Panc1 (cell line): ENCODE measurements at regions not wholly inside any gene's neighbourhood (a gene's known extent, or its start where the extent isn't known, plus 50 kb on each side); places are given as distances from the start of the nearest gene placed in this dataset.

ENCODE experiments used
- POLR2AphosphoS5 ChIP-seq: IDR thresholded peaks from 2 replicates; pipeline ENCODE4 v1.6.1; 2012; ENCODE audit warnings: mild to moderate bottlenecking, low read depth, low read length, moderate library complexity
- TCF7L2 ChIP-seq: IDR thresholded peaks from 2 replicates; pipeline ENCODE4 v1.6.1; 2011; ENCODE audit warnings: mild to moderate bottlenecking, low read depth, low read length, inconsistent platforms
- TF ChIP-seq, protein P1 (sequence below): fragments of 450-650 bp; IDR thresholded peaks from 2 replicates; pipeline ENCODE4 v1.5.1; 2017; ENCODE audit warnings: mild to moderate bottlenecking

DNA sequence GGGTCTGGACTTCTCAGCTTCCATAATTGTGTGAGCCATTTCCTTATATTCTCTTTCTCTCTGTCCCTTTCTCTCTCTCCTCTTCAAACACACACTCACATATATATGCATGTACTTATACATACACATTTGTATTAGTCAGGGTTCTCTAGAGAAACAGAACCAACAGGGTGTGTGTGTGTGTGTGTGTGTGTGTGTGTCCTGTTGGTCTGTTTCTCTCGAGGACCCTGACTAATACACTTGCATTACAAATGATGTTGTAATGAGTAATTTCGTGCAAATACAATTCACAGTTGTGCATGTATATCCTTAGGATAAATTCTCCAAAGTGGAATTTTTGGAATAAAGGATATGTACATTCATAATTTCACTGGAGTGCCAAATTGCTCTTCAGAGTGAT lies 115.3 kb downstream of the NPIPB5 start:
- TF ChIP-seq, protein P1, sequence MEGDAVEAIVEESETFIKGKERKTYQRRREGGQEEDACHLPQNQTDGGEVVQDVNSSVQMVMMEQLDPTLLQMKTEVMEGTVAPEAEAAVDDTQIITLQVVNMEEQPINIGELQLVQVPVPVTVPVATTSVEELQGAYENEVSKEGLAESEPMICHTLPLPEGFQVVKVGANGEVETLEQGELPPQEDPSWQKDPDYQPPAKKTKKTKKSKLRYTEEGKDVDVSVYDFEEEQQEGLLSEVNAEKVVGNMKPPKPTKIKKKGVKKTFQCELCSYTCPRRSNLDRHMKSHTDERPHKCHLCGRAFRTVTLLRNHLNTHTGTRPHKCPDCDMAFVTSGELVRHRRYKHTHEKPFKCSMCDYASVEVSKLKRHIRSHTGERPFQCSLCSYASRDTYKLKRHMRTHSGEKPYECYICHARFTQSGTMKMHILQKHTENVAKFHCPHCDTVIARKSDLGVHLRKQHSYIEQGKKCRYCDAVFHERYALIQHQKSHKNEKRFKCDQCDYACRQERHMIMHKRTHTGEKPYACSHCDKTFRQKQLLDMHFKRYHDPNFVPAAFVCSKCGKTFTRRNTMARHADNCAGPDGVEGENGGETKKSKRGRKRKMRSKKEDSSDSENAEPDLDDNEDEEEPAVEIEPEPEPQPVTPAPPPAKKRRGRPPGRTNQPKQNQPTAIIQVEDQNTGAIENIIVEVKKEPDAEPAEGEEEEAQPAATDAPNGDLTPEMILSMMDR = no peak
- TF ChIP-seq TCF7L2 (no peak), POLR2AphosphoS5 (no peak)
